NCI-H345 treated with DMSO at 0.1 percent for 48 hours (cell line): ENCODE measurements at regions not wholly inside any gene's neighbourhood (a gene's known extent, or its start where the extent isn't known, plus 50 kb on each side); places are given as distances from the start of the nearest gene placed in this dataset.

ENCODE experiments used
- DNase-seq: peaks from one replicate; lab custom pipeline; 2025; ENCODE audit not compliant: unreplicated experiment; lab: John Stamatoyannopoulos, UW

DNA sequence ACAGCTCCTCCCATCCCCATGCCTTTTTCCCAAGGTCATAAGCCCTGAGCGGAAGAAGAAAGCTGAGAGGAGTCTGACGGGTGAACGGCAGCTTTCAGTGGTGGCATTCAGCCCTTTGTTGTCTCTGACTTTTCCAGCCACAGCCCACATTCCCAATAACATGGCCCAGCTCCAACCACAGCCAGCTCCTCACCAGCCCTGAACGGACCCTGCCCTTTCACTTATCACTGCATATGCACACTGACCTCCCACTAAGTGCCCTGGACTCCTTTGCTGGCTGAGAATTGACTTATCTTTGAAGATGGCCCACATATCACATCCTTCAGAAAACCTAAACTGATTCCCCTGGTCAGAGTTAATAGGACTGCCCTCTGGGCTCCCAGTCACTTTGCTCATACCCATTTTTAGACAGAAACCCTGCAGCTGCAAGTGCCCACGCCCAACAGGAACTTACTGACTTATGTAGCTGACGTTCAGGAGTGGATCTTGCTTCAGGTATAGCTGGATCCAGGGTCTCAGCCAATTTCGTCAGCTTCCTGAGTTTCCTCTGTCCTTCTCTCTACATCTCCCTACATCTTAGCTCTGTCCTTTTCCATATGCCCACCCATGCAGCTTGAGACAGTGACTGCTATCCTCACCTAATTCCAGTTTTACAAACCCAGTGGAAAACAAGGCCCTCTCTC, 348.5 kb upstream of the PROK2 start:
- DNase-seq = no peak

DNA sequence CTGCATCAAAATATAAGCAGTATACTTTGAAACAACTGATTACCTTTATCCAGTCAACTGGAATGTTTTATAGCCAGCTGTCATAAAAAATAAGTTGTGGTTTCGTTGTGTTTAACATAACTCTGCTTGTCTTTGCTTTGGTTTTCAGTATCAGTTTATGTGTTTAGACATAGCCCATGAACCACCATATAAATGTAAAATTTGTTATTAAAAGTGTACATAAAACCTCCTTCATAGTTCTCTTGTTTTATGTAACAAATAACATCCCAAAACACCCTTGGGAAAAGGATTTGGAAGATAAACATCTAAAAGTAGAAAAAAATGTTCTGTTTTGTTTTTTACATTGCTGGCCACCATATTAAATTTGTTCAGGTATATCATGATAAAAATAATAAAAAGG, 347.0 kb upstream of the PROK2 start:
- no peak for DNase-seq

DNA sequence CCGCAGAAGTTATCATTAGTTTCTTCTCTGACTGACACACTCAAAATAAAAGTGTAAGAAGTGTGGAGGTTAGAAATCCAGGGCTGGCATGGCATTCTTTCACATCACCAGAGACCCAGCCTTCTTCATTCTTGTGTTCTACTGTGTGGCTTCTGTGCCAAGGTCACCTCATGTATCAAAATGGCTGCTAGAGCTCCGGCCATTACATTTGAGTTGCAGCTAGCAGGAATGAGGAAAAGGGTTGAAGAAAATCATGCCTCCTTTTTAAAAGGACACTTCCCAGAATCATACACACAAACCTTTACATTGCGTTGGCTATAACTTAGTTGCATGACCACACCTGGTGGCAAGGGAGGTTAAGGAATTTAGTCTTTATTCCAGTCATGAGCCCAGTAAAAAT, 345.6 kb upstream of the PROK2 start:
- no peak for DNase-seq

DNA sequence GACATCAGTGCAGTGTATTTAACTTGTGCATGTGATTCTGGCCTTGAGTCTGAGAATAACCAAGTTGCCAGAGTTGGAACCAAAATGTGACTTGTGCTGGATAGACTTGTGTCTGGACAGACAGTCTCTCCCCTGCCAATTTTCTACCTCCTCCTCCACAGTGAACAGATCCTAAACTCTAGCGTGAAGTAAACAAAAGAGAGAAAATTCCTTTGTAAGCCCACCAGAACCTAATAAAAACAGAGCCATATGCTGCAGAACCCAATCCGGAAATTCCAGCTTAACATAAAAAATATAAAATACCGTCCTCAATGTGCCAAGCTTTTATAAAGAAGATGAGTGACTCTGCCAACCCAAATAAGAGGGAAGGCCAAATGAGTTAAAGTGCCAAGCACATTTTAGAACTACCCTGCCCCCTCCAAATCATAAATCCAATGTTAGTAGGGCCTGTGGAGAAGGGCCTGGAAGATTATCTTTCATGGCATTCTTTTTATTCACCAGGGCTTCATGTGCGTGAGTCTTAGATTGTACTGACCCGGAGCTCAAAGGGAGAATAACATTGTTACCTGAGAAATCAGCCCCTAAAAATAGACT, 344.6 kb upstream of the PROK2 start:
- DNase-seq = no peak

DNA sequence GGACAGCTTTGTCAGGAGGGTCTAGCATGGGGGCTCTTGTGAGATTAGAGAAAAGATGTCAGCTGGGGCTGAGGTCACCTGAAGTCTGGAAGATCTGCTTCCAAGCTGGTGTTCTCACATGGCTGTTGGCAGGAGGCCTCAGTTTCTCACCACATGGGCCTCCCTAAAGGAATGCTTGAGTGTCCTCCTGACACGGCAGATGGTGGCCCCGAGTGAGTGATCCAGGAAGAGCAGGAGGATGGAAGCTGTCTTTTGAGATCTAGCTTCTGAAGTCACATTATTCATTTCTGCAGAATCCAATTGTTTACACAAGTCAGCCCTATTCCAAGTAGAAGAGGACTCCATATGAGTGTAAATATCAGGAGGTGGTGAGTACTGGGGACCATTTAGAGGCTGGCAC, 344.0 kb upstream of the PROK2 start:
- DNase-seq = no peak

DNA sequence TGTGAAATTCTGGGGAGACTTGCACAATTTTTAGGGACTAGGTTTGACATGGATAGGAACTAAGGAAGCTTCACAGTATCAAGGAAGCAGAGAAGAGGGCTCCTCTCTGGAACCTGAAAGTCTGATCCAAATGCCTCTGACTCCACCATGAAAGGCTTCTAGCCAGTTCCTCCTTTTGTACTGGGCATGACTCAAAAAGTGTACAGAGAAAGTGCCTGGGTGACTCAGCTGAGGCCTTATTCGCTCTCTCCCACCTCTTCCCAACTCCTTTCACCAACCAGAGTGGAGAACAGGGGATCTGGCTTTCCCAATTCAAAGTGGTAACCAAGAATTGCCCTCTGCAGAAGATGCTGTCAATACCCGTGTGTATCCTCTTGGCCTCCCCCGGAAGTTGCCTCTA, 342.9 kb upstream of the PROK2 start:
- DNase-seq = no peak

DNA sequence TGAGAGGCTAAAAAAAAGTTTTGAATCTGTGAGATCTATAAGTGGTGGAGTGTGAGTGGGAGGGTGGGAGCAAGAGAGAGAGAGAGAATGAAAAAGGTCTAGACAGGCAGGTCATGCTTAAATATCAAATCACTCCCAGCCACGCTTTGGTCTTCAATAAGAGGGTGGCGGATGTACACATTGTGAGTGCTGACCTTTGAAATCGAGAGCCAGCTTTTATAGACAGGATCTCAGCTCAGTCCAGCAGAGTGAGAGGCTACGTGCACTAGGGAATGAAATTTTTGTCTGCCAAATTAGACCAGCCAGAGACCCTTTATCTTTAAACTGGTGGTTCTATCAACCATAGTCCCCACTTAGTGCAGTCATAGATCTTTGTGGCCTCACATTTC, 342.3 kb upstream of the PROK2 start:
- DNase-seq = no peak

DNA sequence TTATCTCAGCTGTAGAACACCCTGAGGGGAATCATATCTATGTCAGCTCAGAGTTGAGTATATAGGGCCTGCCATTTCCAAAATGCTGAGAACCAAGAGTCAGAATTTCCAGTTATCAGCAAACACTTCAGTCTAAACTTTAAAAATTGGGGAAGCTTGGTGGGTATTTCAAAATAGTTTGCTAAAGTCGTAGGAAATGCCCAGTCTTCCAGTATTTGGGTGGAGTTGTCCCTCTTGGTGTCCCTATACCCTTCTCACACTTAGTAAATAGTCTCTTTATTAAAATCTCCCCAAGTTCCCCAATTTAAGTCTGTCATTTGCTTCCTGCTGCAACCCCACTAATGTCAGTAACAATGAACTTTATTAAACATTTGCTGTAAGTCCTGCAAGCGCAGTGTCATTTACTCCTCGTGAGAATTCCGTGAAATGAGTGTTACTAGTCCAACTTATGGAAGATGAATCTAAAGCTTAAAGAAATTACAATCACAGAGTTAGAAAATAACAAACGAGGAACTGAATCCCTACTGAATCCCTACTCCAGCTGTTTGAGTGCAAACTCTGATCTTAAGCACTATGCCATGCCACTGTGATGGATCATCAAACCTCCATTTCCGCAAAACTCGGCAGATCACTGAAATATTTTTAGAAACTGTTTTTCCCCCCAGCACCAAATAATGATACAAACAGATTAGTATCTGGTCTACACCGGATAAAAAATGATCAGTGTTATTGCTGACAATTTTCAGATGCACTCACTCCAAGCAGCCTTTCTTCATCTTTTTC, 341.7 kb upstream of the PROK2 start:
- no peak for DNase-seq

DNA sequence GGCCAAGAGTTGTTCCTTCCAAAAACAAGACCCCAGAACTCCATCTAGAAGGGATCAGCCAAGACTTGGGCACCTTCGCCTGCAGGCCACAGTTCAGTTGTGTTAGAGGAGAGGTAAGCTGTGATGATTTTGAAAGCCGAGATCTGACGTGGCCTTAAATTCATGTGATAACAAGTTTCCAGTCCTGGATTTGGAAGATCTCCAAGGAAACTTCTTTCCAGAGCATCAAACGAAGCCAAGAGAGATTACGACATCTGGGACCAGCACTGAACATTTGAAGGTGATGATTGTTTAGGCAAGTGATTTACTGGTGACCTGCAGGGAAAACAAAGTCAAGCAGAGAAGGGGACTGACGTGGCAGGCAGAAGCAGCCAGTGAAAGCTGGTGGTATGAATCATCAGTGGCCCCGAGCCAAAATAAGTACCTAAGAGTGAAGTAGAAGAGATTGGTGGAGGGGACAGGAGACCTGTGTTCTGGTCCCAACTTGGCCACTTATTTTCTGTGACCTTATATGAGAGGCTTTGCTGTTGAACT, 339.0 kb upstream of the PROK2 start:
- DNase-seq = no peak

DNA sequence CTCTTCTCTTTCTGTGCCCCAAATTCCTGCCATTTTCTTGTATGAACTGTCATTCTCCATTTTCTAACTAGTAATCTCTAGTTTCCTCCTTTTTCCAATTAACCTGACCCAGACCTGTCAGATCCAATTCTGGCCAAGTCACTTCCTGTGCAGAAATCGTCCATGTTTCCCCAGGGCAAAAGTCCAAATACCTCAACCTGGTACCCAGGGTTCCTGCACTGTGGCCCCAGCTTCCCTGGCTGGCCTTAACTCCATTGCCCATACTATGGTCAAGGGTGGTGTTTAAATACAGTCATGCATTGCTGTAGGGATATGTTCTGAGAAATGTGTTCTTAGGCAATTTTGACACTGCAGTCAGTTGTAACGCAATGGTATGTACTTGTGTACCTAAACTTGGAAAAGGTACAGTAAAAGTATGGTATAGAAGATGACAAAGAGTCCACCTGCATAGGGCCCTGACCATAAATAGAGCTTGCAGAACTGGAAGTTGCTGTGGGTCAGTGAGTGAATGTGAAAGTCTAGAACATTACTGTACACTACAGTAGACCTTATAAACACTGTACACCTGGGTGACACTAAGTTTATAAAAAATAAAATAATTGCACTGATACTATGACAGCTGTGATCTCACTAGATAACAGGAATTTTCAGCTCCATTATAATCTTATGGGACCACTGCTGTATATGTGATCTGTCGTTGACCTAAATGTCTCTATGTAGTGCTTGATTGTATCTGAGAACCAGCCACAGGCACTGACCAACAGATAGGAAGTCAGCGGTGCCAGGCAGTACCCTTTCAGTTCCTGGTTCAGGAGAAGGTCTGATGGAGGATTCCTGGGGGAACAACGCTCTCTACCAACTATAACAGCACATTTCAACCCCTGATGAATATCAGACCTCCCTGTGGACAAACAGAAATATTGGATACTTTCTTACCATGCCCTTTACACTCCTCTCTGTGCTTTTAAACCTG, 336.1 kb upstream of the PROK2 start:
- no peak for DNase-seq

DNA sequence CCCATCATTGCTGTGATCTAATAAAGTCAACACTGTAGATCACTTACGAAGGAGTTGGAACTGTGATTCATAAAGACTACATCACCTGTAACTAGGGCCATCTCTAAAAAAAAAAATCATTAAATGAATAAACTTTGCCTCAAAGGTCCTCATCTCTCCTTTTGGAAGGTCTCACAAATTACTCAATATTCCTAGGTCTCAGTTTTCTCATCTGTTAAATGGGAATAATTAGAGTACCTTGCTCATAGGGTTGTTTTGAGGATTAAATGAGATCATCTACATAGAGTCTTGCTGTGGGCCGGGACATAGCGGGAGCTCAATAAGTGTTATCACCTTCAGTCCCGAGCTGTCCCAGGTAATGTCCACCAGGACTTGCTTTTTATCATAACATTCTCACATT, 335.1 kb upstream of the PROK2 start:
- no peak for DNase-seq

DNA sequence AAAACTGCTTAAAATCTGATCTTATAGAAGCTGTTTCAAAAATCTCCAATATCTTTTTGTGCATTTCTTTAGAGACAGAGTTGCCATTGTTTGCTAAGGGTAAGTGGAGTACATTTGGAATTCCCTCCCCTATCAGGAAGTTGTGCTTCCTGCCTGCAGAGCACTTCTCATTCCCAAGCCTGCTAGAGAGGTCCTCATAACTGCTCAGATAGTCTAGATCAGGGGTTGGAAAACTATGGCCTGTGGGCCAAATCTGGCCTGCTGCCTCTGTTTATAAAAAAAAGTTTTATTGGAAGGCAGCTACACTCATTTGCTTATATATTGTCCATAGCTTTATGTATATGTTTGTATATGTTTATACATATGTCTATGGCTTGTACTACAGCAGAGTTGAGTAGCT, 333.7 kb upstream of the PROK2 start:
- no peak for DNase-seq

DNA sequence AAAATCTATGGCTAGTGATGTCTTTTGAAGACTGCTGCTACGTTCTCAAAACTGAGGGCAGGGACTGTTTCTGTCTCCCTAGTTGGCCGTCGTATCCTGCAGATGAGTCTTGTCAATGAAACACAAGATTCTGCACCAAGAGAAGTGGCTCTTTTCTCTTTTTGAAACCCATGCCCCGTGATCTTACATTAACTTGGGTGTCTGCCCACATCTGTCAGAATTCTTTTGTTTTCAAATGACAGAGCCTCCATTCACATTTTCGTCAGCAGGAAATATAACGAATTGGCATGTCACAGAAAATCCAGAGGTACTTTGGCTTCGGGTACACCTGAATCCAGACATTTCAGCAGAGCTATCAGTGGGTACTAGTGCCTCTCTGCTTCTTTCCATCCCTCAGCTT, 331.3 kb upstream of the PROK2 start:
- DNase-seq = no peak

DNA sequence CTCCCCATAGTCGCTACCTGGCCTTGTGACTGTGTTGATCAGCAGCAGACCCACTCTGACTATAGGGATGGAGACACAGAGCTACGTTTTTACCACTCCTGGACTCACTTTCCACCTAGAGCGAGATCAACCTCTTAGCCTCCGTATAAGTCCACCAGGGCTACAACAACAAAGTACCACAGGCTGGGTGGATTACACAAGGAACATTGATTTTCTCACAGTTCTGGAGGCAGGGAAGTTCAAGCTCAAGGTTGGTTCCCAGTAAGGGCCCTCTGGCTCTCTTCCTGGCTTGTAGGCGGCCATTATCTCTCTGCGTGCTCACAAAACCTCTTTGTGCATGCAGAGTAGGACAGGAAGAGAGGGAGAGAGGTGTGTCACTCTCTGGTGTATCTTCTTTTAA, 330.4 kb upstream of the PROK2 start:
- no peak for DNase-seq

DNA sequence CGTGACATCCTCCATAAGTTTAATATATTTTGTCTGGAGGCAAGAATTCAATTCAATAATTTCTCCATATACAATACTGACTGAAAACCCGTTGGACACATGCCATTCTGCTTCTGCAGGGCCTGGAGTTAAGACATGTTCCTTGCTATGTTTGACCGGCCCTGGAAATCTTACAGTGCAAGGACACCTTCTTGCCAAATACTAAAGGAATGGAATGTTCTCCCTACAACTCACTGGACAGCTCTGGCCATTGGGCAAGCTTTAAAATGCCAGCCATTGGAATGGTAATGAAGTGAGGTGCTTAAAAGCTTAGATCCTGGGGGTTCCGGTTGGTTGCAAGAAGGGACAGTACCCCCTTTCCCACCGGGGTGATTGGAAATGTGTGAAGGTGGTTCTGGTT, 329.8 kb upstream of the PROK2 start:
- DNase-seq = no peak

DNA sequence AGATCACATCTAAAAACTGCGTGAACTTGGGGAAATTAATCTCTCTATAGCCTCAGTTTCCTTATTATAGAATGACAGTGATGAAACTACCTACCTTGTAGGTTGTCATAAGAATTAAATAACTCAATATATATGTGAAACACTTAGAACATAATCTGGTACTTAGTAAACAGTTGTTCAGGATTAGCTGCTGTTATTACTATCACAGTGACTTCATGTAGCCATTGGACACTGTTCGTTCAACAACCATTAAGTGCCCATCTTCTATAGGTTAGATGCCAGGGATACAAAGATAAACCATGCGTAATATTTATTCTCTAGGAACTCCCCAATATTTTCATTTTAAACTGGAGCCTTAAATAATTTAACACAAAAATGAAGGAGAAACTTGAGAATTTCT, 329.0 kb upstream of the PROK2 start:
- no peak for DNase-seq

DNA sequence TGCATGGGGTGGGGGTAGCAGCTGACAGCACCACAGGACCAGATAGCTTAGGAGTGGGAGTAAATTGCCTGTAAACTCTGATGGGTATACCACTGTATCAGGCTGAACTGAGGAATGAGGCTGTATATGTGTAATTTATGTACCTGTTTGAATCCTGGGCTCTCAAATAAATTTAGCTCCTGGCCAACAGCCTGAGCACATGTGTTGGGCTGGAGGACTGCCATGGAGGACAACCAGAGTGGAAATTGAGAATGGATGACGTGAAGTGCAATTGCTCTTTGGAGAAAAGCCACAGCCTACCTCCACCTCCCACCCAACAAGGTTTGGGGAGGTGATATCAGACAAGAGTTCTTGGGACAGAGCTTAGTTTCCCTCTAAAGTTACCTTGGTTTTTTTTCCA, 328.6 kb upstream of the PROK2 start:
- DNase-seq = no peak

DNA sequence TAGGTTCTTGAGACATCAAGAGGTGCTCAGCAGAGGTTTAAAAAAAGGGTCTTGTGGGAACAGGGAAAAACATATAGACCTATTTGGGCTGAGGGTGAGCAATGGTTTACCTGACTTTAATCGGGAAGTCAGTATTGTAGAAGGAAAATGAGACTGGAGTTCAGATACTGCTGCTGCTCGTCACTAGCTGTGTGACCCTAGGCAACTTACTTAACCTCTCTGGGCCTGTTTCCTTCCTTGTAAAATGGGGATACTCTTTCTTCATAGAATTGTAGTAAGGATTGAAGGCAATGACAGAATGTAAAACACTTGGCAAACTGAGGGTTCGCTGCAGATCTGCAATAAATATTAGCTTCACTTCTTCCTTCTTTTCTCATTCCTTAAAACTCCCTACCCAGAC, 327.5 kb upstream of the PROK2 start:
- DNase-seq = no peak

DNA sequence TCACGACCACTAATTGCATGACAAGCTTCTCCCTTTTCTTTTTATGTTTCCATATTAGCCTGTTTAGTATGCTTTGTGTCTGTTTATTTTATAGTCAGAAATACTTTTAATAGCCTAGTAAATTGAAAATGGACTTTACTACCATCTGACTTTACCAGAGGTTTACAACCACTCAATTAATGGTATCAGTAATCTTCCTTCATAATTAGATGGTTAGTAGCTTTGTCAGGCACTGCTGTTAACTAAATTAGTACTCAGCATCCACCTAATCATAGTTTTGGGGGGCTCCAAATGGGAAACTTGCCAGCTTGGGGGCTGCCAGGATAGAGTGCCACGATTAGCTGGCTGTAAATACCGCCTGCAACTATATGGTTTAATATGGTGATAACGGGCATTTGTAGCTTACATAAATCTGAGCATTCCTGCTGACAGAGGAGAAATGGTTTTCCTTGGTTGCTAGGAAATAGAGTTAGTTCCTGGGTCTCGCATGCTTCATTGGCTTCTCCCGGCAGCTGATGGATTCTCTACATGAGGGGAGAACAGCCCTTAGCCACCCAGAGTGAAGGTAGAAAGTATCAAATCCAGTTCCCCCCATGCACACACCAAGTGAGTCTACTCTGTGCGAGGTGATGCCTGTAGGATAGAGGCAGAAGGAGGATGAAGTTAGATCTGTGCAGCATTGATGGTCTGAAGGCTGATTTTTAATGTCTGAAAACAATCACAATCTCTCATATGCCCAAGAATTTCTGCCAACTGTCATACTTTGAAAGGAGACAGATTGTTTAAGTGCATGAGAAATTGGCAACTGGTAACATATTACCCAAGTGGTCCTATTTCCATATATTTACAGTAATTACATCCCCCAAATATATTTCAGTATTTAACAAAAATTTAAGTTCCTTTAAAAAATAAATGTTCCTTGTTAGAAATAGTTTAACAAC, 326.6 kb upstream of the PROK2 start:
- no peak for DNase-seq
